ENCODE measurements at regions not wholly inside any gene's neighbourhood (a gene's known extent, or its start where the extent isn't known, plus 50 kb on each side); places are given as distances from the start of the nearest gene placed in this dataset.
"Not testable (repeated sequence)": the region's sequence is repeated elsewhere in the genome, so short reads cannot be mapped to it uniquely, and the experiment has no call there.

- DNase-seq = not testable (repeated sequence)
These were observed 354.5 kb downstream of the CEP170 start for GRCh38 chr1:242900558-242900957.

- DNase-seq = no peak
These were observed 364.8 kb downstream of the CEP170 start for GRCh38 chr1:242890192-242890741.

- DNase-seq = no peak
These were observed 361.6 kb upstream of the PLD5 start for GRCh38 chr1:242886137-242886536.

GRCh38 chr1:242880022-242880421 lies 355.5 kb upstream of the PLD5 start:
- not testable (repeated sequence) for DNase-seq

GRCh38 chr1:242877743-242878142 lies 353.2 kb upstream of the PLD5 start:
- DNase-seq = no peak

- DNase-seq = no peak
These were observed 352.7 kb upstream of the PLD5 start for GRCh38 chr1:242877229-242877628.

- no peak for DNase-seq
These were observed 351.5 kb upstream of the PLD5 start for GRCh38 chr1:242876030-242876429.

GRCh38 chr1:242873661-242874060 lies 349.2 kb upstream of the PLD5 start:
- DNase-seq = no peak

- no peak for DNase-seq
These were observed 348.0 kb upstream of the PLD5 start for GRCh38 chr1:242872521-242872920.

GRCh38 chr1:242871471-242872030 lies 347.1 kb upstream of the PLD5 start:
- no peak for DNase-seq

- no peak for DNase-seq
These were observed 346.5 kb upstream of the PLD5 start for GRCh38 chr1:242870966-242871365.

GRCh38 chr1:242856289-242856688 lies 331.8 kb upstream of the PLD5 start:
- DNase-seq = no peak

- DNase-seq = peak; percentile 18
These were observed 330.0 kb upstream of the PLD5 start for GRCh38 chr1:242854466-242854865.

GRCh38 chr1:242847390-242847993 lies 323.0 kb upstream of the PLD5 start:
- no peak for DNase-seq

- no peak for DNase-seq
These were observed 317.6 kb upstream of the PLD5 start for GRCh38 chr1:242842094-242842493.

GRCh38 chr1:242839101-242839500 lies 314.6 kb upstream of the PLD5 start:
- no peak for DNase-seq

- no peak for DNase-seq
These were observed 311.9 kb upstream of the PLD5 start for GRCh38 chr1:242836423-242836822.

- DNase-seq = no peak
These were observed 304.3 kb upstream of the PLD5 start for GRCh38 chr1:242828828-242829227.

- no peak for DNase-seq
These were observed 303.7 kb upstream of the PLD5 start for GRCh38 chr1:242828199-242828598.

- DNase-seq = no peak
These were observed 303.0 kb upstream of the PLD5 start for GRCh38 chr1:242827538-242827937.

- no peak for DNase-seq
These were observed 302.3 kb upstream of the PLD5 start for GRCh38 chr1:242826701-242827336.

GRCh38 chr1:242824435-242824834 lies 299.9 kb upstream of the PLD5 start:
- DNase-seq = no peak

- DNase-seq = no peak
These were observed 289.1 kb upstream of the PLD5 start for GRCh38 chr1:242813490-242814091.
